ENCODE measurements at regions not wholly inside any gene's neighbourhood (a gene's known extent, or its start where the extent isn't known, plus 50 kb on each side); places are given as distances from the start of the nearest gene placed in this dataset.

DNA sequence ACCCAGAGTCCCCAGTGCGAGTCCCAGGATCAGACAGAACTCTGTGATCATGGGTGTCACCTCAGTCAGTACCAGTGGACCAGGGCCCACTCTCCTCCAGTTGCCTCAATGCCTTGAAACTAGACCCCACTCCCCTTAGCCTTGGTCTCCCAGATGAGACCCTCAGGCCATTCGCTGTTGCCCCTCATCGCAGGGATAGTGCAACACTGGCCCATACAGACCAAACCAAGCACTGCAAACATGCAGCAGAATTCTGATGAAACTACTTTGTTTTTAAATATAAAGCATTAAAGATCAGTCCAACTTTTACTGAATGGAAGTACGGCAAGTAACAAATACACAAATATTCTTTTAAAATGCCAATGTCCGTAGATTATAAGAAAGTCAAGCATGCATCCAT, 101.2 kb upstream of the NT5E start:
- POLR2A ChIA-PET, result no interaction called here

DNA sequence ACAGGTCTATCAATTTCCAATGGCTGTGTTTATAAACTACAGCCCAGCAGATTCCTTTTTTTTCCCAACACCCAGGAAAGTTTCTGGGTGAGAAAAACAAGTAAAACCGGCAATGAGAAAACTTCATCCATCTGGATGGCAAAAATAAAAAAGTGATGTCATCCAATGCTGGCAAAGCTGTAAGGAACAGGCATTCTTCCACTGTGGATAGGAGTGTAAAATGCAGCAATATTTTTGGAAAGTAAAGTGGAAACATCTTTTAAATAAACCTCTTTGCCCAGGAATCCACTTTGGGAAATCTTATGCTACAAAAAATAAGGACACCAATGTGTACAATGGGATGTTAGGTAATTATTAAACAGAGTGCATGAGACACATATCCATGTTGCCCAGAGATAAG, 102.1 kb upstream of the NT5E start:
- Mint-ChIP-seq H3K9me3 (no peaks in the 10 kb centered on the region), H3K27me3 (peaks cover 9% of the 10 kb centered on the region), H3K27ac (no peak overlapping the region), H3K36me3 (ENCODE audit: low read depth) (no peaks in the 10 kb centered on the region), H3K4me3 (no peak overlapping the region), H3K4me1 (no peaks in the 10 kb centered on the region)
- intact Hi-C loops (cut with micrococcal nuclease), result no loop called here
- ChIA-PET POLR2A (no interaction called here), CTCF (no interaction called here)
- no peak for DNase-seq
- TF ChIP-seq, protein P1, sequence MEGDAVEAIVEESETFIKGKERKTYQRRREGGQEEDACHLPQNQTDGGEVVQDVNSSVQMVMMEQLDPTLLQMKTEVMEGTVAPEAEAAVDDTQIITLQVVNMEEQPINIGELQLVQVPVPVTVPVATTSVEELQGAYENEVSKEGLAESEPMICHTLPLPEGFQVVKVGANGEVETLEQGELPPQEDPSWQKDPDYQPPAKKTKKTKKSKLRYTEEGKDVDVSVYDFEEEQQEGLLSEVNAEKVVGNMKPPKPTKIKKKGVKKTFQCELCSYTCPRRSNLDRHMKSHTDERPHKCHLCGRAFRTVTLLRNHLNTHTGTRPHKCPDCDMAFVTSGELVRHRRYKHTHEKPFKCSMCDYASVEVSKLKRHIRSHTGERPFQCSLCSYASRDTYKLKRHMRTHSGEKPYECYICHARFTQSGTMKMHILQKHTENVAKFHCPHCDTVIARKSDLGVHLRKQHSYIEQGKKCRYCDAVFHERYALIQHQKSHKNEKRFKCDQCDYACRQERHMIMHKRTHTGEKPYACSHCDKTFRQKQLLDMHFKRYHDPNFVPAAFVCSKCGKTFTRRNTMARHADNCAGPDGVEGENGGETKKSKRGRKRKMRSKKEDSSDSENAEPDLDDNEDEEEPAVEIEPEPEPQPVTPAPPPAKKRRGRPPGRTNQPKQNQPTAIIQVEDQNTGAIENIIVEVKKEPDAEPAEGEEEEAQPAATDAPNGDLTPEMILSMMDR (IDR thresholded peaks at IDR 0.05), result no peak
- ATAC-seq (ENCODE audit: low read depth), result no peak

More for the DNA sequence above, 101.2 kb upstream of the NT5E start:
- H3K27ac Mint-ChIP-seq, result no peak overlapping the region
- H3K27me3 Mint-ChIP-seq, result peaks cover 3% of the 10 kb centered on the region
- intact Hi-C loops (cut with micrococcal nuclease), result no loop called here
- TF ChIP-seq, protein P1 (IDR thresholded peaks at IDR 0.05), result no peak
- CTCF ChIA-PET, result no interaction called here
- H3K9me3 Mint-ChIP-seq, result no peaks in the 10 kb centered on the region
- DNase-seq (no peak), ATAC-seq (ENCODE audit: low read depth) (no peak)
- H3K4me1 Mint-ChIP-seq, result no peaks in the 10 kb centered on the region
- H3K4me3 Mint-ChIP-seq, result no peak overlapping the region
- no peaks in the 10 kb centered on the region for H3K36me3 Mint-ChIP-seq (ENCODE audit: low read depth)

DNA sequence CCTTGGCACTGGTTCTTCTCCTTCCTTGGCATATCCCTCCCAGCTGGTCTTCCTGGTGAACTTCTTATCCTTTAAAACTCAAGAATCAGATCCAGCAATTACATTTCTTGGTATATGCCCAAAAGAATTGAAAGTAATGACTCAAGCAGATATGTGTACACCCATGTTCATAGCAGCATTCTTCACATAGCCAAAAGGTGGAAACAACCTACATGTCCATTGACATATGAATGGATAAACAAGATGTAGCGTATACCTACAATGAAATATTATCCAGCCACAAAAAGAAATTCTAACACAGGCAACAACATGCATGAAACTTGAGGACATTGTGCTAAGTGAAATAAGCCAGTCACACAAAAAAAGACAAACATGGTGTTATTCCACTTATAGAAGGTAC, 103.7 kb upstream of the NT5E start:
- no peaks in the 10 kb centered on the region for H3K36me3 Mint-ChIP-seq (ENCODE audit: low read depth)
- H3K27ac Mint-ChIP-seq, result no peak overlapping the region
- ChIA-PET CTCF (interaction anchor here (1.1 kb wide), 1 partner anchor 9 kb away, joined by 3 read pairs; no protein-coding TSS in a partner anchor), POLR2A (no interaction called here)
- no peaks in the 10 kb centered on the region for H3K4me1 Mint-ChIP-seq
- intact Hi-C loops (cut with micrococcal nuclease), result no loop called here
- no peaks in the 10 kb centered on the region for H3K9me3 Mint-ChIP-seq
- no peak overlapping the region for H3K4me3 Mint-ChIP-seq
- DNase-seq (no peak), ATAC-seq (ENCODE audit: low read depth) (no peak)
- peaks cover 14% of the 10 kb centered on the region for H3K27me3 Mint-ChIP-seq
- TF ChIP-seq, protein P1 (IDR thresholded peaks at IDR 0.05), result no peak

DNA sequence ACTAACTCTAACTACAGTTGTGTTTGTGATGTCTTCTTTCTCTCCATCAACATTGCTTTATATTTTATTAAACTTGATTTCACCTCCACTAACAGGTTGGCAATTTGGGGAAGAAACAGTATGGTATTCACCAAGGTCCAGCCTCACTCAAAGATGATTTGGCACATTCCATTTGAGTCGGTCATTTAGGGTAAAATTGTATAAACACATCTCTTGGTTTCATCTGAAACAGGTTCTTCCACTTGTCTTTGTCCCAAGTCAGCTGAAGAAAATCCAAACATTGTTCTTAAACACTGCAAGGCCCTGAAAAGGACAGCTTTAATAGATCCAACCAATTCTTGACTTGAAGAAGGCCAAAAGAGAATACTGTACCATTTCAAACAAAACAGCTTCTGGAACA, 104.9 kb upstream of the NT5E start:
- CTCF ChIA-PET, result interaction anchor here (0.6 to 1.1 kb wide), 2 partner anchors 10 to 1538 kb away, joined by 3 read pairs; no protein-coding TSS in a partner anchor
- TF ChIP-seq, protein P1 (IDR thresholded peaks at IDR 0.05), result no peak
- H3K4me3 Mint-ChIP-seq, result no peak overlapping the region

DNA sequence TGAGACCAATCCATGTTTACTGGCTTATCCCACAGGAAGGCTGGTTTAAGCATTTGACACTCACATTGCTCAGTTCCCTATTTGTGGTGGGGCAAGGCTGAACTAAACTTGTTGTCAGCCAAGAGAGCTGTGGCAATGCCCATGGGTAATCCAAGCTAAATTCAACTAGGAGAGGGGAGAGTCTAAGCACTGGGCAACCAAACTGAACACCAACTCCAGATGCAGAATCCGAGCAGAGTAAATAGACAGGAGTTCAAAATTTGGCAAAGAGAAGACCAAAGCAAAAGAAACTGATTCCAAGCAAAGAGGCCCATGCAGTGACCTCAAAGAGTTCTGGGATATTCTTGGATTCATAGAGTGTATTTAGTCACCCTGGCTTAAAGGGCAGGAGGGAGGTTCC, 106.5 kb upstream of the NT5E start:
- CTCF ChIA-PET, result no interaction called here

More for the DNA sequence above, 104.9 kb upstream of the NT5E start:
- Mint-ChIP-seq H3K4me1 (no peaks in the 10 kb centered on the region), H3K9me3 (no peaks in the 10 kb centered on the region), H3K36me3 (ENCODE audit: low read depth) (no peaks in the 10 kb centered on the region), H3K27me3 (peaks cover 15% of the 10 kb centered on the region), H3K27ac (no peak overlapping the region)
- intact Hi-C loops (cut with micrococcal nuclease), result no loop called here
- DNase-seq (no peak), ATAC-seq (ENCODE audit: low read depth) (no peak)
- POLR2A ChIA-PET, result no interaction called here

More for the DNA sequence above, 106.5 kb upstream of the NT5E start:
- Mint-ChIP-seq H3K9me3 (no peaks in the 10 kb centered on the region), H3K4me3 (no peak overlapping the region), H3K27me3 (peaks cover 15% of the 10 kb centered on the region), H3K27ac (no peak overlapping the region), H3K36me3 (ENCODE audit: low read depth) (no peaks in the 10 kb centered on the region), H3K4me1 (no peaks in the 10 kb centered on the region)
- DNase-seq, result no peak
- POLR2A ChIA-PET, result no interaction called here
- TF ChIP-seq, protein P1 (IDR thresholded peaks at IDR 0.05), result no peak
- no peak for ATAC-seq (ENCODE audit: low read depth)
- intact Hi-C loops (cut with micrococcal nuclease), result no loop called here

Data from activated B cell treated with CpG ODN at 0.5 μM for 24 hours (primary cell).